ENCODE measurements at regions not wholly inside any gene's neighbourhood (a gene's known extent, or its start where the extent isn't known, plus 50 kb on each side); places are given as distances from the start of the nearest gene placed in this dataset.
"Not testable (repeated sequence)": the region's sequence is repeated elsewhere in the genome, so short reads cannot be mapped to it uniquely, and the experiment has no call there.

GRCh38 chr13:27362064-27362751, 62.2 kb upstream of the GTF3A start:
- DNase-seq (peak; percentile 92), ATAC-seq (ENCODE audit: poor library complexity) (peak; percentile 96)
- intact Hi-C loops (cut with DNase I), result loop anchor here (2.0 kb wide), 1 partner anchor 465 kb away; no protein-coding TSS in a partner anchor

DNA sequence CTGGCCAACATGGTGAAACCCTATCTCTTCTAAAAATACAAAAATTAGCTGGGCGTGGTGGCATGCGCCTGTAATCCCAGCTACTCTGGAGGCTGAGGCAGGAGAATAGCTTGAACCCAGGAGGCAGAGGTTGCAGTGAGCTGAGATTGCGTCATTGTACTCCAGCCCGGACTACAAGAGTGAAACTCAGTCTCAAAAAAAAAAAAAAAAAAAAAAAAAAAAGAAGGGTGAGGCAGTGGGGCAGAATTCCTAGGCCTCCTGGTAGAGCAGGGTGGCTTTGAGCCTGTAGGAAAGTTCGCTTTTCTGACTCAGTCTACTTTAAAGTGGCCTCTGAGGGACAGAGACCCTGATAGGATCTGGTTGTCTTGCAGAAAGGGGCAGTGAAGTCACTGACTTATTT, 60.8 kb upstream of the GTF3A start:
- not testable (repeated sequence) for DNase-seq; ATAC-seq (ENCODE audit: poor library complexity)
- intact Hi-C loops (cut with DNase I), result loop anchor here (2.0 kb wide), 1 partner anchor 463 kb away; no protein-coding TSS in a partner anchor

DNA sequence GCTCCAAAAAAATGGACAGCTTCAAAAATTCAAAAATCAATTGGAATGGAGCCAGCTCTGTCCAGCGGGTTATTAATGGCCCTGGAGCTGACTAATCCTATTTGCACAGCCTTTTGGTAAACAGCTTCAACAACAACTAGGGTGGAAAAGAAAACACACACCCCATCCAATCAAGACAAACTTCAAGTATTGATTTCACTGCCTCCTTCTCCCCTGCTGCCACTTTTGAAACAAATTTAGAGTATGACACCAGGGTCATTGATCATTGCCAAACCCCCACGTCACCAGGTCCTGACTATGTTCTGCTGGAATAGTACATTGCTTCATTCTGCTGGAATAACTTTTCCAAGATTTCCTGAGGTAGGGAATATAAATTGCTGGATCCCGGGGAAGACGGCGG, 56.8 kb upstream of the GTF3A start:
- intact Hi-C loops (cut with DNase I), result no loop called here
- ATAC-seq (ENCODE audit: poor library complexity), result no peak
- DNase-seq, result no peak

DNA sequence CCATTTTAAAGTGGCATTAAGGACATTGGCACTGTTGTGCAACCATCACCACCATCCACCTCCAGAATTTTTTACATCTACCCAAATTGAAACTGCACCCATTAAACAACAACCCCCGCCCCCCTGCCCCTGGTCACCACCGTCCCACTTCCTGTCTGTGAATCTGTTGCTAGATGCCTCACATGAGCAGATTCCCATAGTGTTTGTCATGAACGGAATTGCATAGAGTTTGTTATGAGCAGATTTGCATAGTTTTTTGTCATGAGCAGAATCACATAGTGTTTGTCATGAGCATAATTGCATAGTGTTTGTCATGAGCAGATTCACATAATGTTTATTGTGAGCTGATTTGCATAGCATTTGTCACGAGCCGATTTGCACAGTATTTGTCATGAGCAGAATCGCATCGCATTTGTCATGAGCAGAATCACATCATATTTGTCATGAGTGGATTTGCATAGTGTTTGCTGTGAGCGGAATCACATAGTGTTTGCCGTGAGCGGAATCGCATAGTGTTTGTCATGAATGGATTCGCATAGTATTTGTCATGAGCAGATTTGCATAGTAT, 54.0 kb upstream of the GTF3A start:
- intact Hi-C loops (cut with DNase I), result no loop called here
- no peak for ATAC-seq (ENCODE audit: poor library complexity)
- no peak for DNase-seq

DNA sequence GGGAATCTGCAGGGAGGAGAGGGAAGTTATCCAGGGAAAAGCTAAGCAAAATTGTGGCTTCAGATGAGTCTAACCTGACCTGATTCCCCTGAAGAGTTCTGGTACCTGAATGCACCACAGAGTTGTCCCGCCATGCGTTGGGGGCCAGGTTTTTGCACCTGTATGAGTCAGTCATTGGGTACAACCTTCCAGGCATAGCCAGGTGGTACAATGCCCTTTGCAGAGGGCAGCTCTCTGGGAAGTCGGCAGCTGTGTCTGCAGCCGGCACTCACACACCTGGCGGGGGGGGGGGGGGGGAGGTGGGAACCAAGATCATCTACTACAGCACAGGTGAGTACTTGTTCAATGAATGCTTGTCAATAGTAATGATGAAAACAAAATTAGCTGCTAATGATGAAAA, 52.5 kb upstream of the GTF3A start:
- no peak for ATAC-seq (ENCODE audit: poor library complexity)
- no peak for DNase-seq
- intact Hi-C loops (cut with DNase I), result no loop called here

- DNase-seq (no peak), ATAC-seq (ENCODE audit: poor library complexity) (no peak)
- intact Hi-C loops (cut with DNase I), result no loop called here
These were observed 51.5 kb upstream of the GTF3A start for GRCh38 chr13:27372896-27373295.

- DNase-seq (no peak), ATAC-seq (ENCODE audit: poor library complexity) (no peak)
- intact Hi-C loops (cut with DNase I), result loop anchor here (2.0 kb wide), 3 partner anchors 159 to 611 kb away; no protein-coding TSS in a partner anchor
These were observed 50.2 kb upstream of the GTF3A start for GRCh38 chr13:27374126-27374613.
